T47D (cell line): ENCODE measurements at regions not wholly inside any gene's neighbourhood (a gene's known extent, or its start where the extent isn't known, plus 50 kb on each side); places are given as distances from the start of the nearest gene placed in this dataset.

Experiments
- DNase-seq, 2 experiments: peaks; one replicate each; pipeline versions ENCODE4 v3.0.0 to v3.0.0-alpha.2; 2011 to 2012; ENCODE audit warnings: low read depth in 1 of 2, low spot score in 1 of 2
- JUND ChIP-seq: IDR thresholded peaks from 2 replicates; pipeline ENCODE4 v1.6.1; 2012; ENCODE audit warnings: low read depth
- in situ Hi-C: cut with HindIII; loops from 2 replicates; pipeline ENCODE4 v1.10.0; 2016; ENCODE audit warnings: low sequenced_read_pairs, low pct_unique_long_range_greater_than_20kb

- in situ Hi-C loops, result no loop called here
- DNase-seq, result peak in 1 of 2 experiments; percentile 51
Observed at GRCh38 chr3:64355401-64355807, 130.1 kb upstream of the PRICKLE2 start.

GRCh38 chr3:64354956-64355355, 129.7 kb upstream of the PRICKLE2 start:
- no peak for TF ChIP-seq JUND
- DNase-seq, result no peak
- in situ Hi-C loops, result no loop called here

More at GRCh38 chr3:64355401-64355807, 130.1 kb upstream of the PRICKLE2 start:
- TF ChIP-seq JUND, result no peak

- in situ Hi-C loops, result no loop called here
- no peak for DNase-seq
Observed at GRCh38 chr3:64354221-64354620, 129.0 kb upstream of the PRICKLE2 start.

GRCh38 chr3:64353226-64353625, 128.0 kb upstream of the PRICKLE2 start:
- TF ChIP-seq JUND, result no peak
- DNase-seq, result no peak
- in situ Hi-C loops, result no loop called here

More at GRCh38 chr3:64354221-64354620, 129.0 kb upstream of the PRICKLE2 start:
- TF ChIP-seq JUND, result no peak

GRCh38 chr3:64352639-64352992, 127.3 kb upstream of the PRICKLE2 start:
- TF ChIP-seq JUND, result no peak
- in situ Hi-C loops, result no loop called here
- DNase-seq, result no peak

GRCh38 chr3:64351713-64352638, 126.7 kb upstream of the PRICKLE2 start:
- in situ Hi-C loops, result no loop called here
- no peak for TF ChIP-seq JUND
- DNase-seq, result no peak

- no peak for DNase-seq
- TF ChIP-seq JUND, result no peak
- in situ Hi-C loops, result no loop called here
Observed at GRCh38 chr3:64349551-64349950, 124.3 kb upstream of the PRICKLE2 start.

GRCh38 chr3:64345371-64345770, 120.1 kb upstream of the PRICKLE2 start:
- no peak for DNase-seq
- in situ Hi-C loops, result no loop called here
- TF ChIP-seq JUND, result no peak

GRCh38 chr3:64344721-64345207, 119.5 kb upstream of the PRICKLE2 start:
- peak; percentile 13 to 50 for DNase-seq
- in situ Hi-C loops, result no loop called here
- TF ChIP-seq JUND, result no peak

GRCh38 chr3:64343689-64344430, 118.6 kb upstream of the PRICKLE2 start:
- TF ChIP-seq JUND, result no peak
- in situ Hi-C loops, result no loop called here
- no peak for DNase-seq

GRCh38 chr3:64342940-64343688, 117.8 kb upstream of the PRICKLE2 start:
- no peak for TF ChIP-seq JUND
- DNase-seq, result no peak
- in situ Hi-C loops, result no loop called here

GRCh38 chr3:64341296-64341695, 116.0 kb upstream of the PRICKLE2 start:
- no peak for TF ChIP-seq JUND
- in situ Hi-C loops, result no loop called here
- DNase-seq, result no peak
